ENCODE measurements at regions not wholly inside any gene's neighbourhood (a gene's known extent, or its start where the extent isn't known, plus 50 kb on each side); places are given as distances from the start of the nearest gene placed in this dataset.

DNA sequence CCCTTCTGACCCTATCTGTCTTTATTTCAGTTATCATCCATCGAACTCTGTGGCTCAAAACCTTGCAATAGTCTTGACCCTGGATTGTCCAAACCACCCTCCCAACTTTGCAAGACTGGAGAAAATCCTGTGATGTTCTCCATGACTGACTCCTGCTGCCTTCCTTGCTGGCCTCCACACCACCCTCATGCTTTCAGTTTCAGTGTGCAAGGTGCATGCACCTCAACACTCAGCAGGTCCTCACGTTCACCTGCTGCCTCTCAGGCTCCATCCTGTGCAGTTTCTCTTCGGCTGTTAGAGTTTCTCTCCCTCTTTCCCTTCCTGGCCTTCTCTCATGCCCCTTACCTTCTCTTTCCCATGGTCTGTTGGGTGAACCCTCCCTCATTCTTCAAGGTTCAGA, 59.4 kb upstream of the ASIC2 start:
- no peak for DNase-seq

DNA sequence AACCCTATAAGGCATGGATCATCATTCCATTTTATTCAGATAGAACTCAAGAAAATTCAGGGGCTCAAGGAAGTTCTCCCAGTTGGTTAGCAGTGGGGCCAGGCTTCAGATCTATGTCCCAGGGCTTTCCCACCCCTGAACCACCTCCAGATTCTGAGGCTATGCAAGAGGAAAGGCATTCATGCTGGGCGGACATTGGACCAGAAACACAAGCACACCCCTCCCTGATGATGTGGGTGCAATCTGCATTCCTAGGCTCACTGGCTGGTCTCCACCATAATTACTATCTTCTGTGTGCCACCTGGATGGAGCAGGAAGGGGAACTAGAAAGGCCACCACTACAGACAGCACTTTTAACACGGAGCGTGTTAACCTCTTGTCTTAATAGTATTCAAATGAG, 63.2 kb upstream of the ASIC2 start:
- DNase-seq: no peak

DNA sequence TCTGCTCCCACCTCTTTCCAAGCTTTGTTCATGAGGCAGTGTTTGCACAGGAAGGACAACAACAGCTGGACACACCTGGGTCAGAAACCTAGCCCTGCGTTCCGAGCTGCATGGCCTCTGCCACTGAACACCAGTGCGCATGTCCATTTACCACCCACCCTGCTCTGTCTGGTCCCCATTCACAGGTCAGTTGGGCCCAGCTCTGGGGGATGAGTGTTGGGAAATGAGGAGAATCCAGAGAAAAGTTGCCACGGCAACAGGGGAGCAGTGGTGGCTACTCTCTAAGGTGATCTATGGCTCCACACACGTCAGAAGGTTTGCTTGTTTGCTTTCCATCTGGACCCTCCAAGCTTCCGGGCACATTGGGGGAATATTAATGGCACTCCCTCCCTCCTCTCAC, 70.4 kb upstream of the ASIC2 start:
- DNase-seq: no peak

DNA sequence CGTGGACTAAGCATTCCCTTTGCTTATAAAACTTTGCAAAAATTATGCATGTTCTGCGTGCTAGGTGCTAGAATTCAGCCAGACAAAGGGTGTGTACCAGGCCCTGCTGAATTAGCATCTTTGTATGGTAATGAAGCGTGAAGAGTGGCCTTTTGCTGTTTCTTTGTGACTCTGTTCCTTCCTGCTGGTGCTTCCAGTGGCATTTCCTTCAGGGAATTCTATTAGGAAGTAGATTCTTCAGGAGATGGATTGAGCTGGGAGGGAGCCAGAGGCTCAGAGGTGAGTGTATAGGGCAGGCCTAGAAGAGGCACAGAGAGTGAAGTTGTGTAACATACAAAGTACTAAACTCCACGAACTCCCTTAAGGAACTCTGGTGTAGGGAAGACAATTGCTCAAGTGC, 73.9 kb upstream of the ASIC2 start:
- no peak for DNase-seq

DNA sequence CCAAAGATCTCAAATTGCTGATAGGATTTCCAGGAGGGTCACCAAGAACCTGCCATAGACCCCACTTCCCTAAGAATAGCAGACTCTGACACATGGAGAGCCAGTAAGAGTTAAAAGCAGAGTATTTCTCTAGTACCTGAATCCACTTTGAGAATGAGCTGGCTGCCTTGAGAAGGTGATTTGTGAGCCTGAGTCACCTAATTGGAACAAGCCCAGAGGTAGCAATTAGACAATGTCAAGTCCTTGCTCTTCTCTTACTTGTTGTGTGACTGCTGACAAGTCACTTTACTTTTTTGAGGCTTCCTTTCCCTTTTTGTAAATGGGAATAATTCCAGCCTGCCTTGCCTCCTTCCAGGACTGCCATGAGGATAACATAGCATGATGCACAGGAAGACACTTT, 76.1 kb upstream of the ASIC2 start:
- no peak for DNase-seq

DNA sequence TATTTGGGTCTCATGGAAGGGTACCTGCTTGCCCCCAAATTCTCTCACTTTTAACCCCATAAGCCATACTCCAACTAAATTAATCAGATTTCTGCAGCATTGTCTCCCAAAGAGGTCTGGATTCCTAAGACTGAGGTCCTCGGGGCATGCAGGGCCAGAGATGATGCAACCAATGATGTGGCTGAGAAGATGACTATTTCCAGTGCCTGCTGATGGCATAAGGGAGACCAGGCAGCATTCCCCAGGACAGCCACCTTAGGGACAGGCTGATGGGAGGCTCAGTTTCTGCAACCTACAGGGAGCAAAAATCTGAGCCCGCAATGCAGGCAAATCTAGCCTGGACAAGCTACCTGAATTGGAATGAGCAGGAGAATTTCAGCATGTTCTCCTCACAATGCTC, 76.8 kb upstream of the ASIC2 start:
- DNase-seq: no peak

DNA sequence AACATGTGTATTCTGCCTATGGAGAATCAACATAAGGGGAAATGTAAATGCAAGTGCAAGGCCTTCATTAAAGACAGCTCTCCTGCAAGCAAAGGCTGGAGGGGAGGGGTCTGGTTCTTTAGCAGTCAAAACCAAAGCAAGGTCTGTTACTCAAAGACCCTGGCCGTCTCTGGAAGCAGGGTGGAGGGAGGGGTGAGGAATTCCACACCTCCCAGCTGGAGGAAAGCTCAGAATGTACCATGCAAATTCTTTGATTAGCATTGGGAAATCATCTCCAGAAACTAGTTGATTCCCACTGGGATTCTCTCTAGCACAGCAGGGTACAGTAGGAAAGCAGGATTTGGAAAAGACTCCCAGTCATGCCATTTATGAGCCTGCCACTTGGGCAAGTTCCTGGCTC, 77.3 kb upstream of the ASIC2 start:
- DNase-seq: no peak

DNA sequence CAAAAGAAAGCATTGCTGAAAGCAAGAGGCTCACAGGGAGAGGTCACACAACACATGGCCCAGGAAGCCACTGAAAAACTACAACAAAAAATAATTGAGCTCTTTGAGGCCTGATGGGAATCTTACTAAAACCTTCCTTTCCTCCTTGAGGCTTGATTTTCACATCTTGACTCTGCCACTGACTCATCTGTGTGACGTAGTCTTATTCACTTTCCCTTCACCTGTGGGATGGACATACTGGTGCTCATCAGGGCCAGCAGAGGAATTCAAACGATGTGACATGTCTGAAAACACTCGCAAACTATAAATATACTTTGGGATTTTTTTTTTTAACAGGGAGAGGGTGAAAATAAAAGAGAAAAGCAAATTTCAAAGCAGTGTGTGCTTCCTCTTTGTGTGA, 78.3 kb upstream of the ASIC2 start:
- DNase-seq: no peak

DNA sequence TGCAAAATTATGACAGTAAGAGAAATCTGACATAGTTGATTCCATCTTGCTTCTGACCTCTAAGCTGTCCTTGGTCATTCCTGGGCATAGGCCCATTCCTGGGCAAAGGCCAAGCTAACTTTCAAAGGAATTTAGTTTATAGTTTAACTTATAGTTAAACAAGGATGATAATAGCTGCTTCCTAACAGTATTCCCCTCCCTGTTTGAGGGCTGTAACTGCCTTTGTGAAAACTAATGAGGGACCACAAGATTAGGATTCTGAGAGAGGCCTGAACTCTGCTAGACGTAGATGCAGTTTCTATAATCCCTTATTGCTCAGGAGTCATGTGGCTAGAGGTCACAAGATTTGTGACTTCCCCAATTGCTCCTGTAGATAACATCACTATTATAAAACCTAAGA, 80.2 kb upstream of the ASIC2 start:
- no peak for DNase-seq

DNA sequence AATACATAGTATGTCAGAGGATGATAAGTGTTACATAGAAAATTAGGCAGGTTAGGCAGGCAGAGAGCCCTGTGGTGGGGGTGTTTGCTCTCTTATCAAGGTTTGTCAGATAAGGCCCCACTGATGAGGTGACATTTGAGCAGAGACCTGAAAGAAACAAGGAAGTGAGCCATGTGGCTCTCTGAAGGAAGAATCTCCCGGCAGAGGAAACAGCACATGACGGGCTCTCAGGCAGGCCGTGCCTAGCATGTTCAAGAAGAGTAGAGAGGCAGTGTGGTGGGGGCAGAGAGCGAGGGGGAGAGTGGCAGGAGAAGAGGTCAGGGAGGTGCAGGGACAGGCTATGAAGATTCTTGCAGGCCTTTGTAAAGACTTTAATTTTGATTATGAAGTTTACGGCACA, 82.0 kb upstream of the ASIC2 start:
- no peak for DNase-seq

DNA sequence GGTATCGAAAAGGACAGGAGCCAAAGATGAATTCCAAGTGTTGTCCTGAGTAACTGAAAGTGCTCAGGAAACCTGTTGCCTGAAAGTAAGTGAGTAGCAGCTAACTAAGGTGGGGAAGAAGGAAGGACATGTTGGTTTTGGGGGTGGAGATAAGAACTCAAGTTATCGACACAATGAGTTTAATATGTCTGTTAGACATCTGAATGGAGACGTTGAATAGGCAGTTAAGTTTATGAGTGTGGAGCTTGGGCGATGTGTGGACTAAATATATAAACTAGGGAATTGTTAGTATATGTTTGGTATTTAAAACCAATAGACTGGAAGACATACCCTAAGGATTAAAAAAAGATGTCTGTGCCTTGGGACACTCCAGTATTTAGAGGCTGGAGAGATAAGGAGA, 82.7 kb upstream of the ASIC2 start:
- DNase-seq: no peak

DNA sequence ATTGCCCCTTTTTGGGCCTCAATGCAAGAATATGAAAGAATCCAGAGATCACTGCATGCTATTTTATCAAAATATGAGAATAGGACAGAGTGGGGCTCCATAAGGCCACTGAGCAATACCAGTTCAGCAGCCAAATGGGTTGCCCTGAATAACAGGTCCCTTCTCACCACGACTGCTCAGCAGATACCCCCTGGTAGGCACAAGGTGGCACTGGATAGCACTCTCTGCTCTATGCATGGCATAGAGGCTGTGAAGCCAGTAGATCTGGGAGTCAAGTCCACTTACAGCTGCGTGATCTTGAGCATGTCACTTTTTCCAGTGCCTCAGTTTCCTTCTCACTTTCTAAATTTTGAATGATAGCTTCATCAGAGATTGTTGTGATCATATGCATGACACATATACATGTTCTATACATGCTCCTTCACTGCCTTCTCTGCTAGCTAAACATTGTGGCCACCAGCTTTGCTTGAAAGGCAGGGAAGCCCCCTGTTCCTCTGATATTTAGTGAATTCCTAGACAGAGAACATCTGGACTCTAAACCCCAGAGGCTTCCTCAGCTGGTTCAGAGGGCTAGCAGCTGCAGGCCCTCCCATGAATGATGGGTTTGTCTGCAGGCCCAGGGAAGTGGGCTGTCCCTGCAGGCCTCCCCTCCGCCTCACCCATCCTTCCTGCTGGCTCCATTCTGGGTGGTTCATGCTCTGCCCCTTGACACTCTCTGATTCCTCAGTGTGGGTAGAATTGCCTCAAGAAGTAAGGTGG, 84.9 kb upstream of the ASIC2 start:
- DNase-seq: no peak

DNA sequence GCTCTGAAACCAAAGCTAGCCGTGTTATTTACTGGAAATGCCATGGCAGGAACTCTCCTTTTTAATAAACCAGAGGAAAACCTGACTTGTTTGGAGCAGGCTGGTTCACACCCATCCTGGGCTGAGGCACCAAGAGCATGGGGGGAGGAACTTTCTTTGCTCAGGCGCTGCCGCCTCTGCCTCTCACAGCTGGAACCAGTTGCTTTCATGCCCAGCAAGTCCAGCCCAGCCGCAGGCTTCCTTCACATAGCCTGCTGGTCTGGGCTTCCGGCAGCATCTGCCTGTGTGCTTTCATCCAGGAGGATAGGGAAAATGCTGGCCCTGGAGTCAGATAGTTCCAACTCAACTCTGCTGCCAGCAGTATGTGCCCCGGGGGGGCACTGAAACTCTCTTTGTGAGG, 88.1 kb upstream of the ASIC2 start:
- DNase-seq: no peak

DNA sequence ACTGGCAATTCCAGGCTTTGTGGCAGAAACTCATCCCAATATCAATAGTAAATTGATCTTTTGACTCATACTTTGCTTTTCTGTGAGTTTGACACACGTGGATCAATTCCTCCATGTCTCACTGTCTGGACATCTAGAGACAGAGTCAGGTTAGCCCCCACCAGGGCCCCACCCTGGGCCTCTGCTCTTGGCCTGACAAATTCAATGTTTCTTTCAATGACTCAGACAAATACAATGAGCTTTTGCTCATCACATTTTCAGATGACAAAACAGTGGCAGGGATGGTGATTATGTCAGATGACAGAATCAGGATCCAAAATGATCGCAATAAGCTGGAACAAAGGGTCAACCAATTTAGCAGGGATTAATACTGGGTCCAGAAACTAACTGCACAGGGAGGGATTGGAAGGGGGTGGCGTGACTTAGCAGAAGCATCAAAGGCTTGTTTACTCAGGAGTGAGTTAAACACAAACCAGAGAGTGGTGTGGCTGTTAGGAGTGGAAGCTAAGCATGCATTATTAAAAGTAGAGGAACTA, 90.5 kb upstream of the ASIC2 start:
- DNase-seq: no peak

DNA sequence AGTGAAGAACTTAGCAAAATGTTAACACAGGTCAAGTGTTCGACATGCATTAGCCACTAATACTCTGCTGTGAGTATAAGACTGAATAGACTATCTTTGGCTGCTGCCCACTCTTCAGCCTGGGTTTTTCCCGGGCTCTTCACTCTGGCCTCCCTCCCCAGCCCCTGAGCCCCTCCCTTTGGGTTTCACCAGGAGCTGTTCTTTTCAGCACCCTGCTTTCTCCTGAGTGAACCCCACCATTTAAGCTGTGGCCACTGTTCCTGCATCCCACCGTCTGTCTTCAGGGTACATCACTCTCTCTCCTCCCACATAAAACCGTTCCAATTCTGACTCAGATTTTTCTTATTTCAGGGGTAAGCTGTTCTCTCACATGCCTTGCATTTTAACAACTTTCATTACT, 92.0 kb upstream of the ASIC2 start:
- DNase-seq: no peak

DNA sequence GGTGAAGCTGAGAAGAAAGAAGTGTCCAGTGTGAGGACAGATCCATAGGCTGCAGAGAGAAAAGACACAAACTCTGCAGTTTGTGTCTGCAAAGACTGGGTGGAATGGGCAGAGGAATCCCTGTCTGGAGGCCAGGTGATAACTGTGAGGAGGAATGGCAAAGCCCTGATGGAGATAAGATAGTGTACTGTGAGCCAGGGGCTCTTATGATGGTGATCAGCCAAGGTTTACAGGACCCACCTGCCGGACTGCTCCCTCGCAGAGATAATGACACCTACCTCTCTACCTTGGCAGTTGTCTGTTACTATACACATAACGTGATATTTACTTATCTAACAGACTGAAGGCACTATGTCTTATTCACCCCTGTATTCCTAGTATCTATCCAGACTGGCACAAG, 92.6 kb upstream of the ASIC2 start:
- DNase-seq: no peak

DNA sequence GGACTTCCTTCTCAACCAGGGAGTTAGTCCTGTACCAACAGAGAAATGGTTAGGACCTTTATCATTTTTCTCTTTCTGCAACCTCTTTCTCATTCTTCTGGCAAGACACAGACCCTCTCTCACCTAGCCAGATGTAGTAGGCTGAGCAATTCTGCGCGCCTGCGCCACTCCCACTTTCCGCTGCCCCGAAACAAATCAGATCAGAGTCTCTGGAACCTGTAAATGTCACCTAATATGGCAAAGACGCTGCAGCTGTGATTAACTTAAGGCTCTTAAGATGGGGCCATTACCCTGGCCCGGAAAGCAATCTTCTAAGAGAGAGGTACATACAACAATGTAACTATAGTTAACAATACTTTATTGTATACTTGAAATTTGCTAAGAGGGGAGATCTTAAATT, 94.3 kb upstream of the ASIC2 start:
- DNase-seq: no peak

DNA sequence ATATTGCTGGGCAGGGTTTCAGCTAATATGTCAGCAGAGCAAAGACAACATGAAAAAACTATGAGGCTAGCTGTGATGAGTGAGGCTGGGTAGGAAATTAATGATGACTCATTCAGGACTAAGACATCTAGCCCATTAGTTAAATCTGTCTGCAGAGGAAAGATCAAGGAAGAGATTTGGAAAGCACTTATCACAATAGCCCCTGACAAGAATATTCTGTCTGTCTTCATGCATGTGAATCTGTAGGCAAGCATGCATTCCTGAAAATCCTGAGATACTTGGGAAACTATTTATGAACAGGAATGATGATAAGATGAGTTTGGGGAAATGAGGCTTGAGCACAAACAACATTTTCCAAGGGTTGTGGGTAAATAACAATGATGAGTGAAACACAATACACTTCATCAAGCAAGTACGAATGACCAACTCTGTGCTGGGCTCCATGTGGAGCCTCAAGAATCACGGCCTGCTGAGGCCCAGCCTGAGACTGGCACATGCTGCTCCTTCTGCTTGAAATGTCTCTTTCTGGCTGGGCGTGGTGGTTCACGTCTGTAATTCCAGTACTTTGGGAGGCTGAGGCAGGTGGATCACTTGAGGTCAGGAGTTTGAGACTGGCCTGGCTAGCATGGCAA, 96.5 kb upstream of the ASIC2 start:
- no peak for DNase-seq

DNA sequence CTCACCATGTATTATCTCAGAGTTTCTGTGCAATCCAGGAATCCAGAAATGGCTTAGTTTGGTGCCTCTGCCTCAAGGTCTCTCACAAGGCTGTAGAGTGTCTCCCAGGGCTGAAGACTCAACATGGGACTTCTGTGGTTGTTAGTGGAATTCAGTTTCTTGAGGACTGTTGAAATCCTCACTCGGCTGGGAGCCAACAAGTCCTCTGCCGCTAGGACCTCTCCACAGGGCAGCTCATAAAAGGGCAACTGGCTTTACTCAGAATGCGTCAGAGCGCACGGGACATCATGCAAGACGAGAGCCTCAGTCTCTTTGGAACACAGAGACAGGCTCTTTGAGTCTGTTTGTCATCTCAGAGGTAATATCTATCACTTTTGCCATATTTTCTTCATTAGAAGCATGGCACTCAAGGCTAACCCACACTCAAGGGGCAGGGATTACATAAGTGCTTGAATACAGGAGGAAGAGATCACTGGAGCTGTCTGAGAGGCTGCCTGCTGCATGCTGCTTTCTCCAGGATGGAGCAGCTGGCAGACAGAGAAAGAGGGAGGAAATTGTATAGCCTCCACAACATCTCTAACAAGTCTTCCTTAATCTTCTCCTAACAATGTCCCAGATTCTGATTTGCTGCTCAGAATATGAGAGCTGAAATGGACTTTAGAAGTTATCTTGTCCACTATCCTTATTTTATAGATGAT, 97.5 kb upstream of the ASIC2 start:
- DNase-seq: no peak

DNA sequence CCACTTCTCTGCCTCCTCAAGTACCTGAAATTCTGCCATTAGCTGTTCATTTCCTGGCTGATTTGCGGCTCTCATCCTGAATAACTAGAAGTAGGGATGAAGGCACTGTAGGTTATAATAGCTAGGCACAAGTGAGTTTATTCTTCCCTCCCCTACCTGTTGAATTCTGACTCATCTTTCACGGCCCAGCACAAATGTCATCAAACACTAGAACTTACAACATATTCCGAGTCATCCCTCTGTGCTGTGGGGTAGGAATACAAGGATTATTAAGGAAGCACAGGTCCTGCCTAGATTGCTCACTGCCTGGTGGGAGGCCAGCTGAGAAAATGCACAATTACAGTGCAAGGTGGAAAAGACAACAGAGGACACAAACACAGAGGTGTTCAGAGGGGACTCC, 103.7 kb upstream of the ASIC2 start:
- no peak for DNase-seq

DNA sequence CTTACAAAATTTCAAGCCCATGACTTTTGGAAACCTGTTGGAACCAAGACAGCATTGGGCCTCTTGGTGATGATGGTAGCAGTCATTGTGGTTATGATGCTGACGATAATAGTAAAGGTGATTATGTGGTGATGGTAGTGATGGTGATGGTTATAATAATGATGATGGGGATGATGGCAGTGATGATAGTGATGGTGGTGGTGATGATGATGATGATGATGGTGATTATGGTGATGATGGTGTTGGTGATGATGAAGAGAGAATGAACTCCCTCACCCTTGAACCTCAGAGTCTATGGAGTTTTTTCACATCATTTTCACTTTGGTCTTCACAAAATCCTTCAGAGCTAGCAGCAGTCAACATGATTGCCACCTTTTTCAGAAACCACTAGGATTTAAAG, 105.3 kb upstream of the ASIC2 start:
- no peak for DNase-seq

DNA sequence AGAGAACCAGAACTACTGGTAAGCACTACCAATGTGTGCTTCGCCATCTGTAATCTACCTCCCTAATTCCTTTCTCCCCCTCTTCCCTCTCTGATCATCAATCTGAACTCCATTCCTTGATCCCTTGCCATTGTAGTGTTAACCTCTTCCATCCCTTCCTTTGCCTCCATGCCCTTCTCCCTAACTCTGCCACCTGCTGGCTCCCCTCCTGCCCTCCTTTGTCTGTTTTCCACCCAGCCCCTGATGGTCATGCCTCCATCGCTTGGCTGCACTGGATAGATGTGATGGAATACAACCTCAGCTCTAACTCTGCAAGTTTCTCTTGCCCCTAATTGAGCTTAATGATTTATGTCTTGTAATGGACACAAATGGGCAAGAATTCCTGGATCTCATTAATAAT, 108.2 kb upstream of the ASIC2 start:
- no peak for DNase-seq

DNA sequence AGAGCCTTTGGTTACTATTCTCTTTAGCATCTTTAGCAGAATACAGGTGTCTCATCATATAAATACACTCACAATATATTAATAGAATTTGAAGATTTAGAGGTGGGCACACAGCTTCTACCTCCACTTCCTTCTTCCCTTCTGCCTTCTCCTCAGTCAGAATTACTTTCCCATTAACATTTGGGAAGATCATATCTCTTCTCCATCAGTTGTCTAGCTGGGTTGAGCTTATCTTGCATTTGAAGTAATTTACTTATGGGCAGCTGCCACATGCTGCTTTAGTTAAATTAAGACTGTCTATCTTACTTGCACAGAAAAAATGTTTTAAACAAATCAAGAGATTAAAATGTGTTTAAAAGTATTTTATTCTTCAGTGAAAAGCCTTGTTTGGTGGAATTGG, 110.1 kb upstream of the ASIC2 start:
- no peak for DNase-seq

DNA sequence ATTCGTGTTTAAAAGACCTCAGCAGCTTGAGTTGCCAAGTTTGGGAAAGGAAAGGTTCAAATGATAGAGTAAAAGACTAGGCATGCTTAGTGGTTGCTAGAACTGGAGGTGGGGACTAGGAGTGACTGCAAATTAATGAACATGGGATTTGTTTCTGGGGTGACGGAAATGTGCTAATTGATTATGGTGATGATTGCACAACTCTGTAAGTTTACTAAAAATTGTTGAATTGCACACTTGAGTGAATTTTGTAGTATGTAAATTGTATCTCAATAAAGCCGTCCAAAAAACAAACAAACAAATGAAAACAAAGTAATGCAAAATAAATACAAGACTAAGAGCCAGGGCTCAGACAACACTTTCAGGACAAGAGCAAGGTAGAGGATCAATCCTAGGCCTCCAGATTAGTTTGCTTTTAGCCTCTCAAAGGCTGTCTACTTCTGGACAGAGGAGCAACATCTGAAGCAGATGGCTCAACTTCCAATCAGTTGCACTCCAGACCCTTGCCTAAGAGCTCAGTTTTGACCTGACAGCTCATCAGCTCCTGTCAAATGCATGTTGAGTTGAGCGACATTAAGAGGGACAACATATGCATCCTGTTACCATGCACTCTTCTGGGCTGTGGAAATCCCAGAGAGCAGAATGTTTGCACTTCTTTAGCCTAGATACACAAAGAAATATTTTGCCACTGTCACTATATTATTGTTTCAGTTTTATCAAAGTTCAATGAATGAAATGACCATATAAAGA, 111.2 kb upstream of the ASIC2 start:
- no peak for DNase-seq
